Breast epithelium (tissue), 3 donors: ENCODE measurements at regions not wholly inside any gene's neighbourhood (a gene's known extent, or its start where the extent isn't known, plus 50 kb on each side); places are given as distances from the start of the nearest gene placed in this dataset.

ENCODE experiments used
- POLR2AphosphoS5 ChIP-seq, 3 donors: sonication (generic); formaldehyde crosslinking; IDR thresholded peaks; one replicate each; pipeline ENCODE4 v1.6.1; 2017; ENCODE audit warnings: antibody characterized with exemption in 3 of 3
- TF ChIP-seq, protein P1 (sequence below), 3 donors: fragments of 450-650 bp; IDR thresholded peaks; one replicate each; pipeline ENCODE4 v1.5.1; 2016 to 2017; ENCODE audit warnings: antibody characterized with exemption in 3 of 3, mild to moderate bottlenecking in 3 of 3, moderate library complexity in 3 of 3

DNA sequence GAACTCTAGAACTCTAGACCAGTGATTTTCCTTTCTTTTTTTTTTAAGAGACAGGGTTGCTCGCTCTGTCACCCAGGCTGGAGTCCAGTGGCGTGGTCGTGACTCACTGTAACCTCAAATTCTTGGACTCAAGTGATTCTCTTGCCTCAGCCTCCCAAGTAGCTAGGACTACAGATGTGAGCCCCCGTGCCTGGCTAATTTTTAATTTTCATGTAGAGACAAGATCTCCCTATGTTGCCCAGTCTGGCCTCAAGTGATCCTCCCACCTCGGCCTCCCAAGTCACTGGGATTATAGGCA, 359.6 kb downstream of the SHQ1 start:
- TF ChIP-seq, protein P1, sequence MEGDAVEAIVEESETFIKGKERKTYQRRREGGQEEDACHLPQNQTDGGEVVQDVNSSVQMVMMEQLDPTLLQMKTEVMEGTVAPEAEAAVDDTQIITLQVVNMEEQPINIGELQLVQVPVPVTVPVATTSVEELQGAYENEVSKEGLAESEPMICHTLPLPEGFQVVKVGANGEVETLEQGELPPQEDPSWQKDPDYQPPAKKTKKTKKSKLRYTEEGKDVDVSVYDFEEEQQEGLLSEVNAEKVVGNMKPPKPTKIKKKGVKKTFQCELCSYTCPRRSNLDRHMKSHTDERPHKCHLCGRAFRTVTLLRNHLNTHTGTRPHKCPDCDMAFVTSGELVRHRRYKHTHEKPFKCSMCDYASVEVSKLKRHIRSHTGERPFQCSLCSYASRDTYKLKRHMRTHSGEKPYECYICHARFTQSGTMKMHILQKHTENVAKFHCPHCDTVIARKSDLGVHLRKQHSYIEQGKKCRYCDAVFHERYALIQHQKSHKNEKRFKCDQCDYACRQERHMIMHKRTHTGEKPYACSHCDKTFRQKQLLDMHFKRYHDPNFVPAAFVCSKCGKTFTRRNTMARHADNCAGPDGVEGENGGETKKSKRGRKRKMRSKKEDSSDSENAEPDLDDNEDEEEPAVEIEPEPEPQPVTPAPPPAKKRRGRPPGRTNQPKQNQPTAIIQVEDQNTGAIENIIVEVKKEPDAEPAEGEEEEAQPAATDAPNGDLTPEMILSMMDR (IDR thresholded peaks at IDR 0.05), result no peak
- TF ChIP-seq POLR2AphosphoS5 (IDR thresholded peaks at IDR 0.05), result no peak
